ENCODE measurements at regions not wholly inside any gene's neighbourhood (a gene's known extent, or its start where the extent isn't known, plus 50 kb on each side); places are given as distances from the start of the nearest gene placed in this dataset.

DNA sequence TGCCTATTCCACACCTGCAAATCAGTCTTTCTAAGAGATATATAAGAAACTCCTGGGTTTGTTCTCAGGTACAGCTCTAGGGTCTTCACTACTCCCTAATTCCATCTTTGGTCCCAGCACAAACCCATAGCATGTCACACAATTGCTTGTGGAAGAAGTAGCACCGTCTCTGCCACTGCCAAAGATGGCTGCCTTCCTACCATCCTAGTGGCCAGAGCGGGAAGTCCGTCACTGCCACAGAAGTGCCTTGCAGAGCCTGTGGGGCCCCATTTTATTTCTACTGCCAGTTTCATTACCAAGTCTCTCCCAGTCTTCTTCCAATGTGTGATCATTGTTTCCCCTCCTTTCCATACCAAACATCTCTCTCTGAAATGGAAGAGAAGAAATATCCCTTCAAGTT lies 107.6 kb downstream of the CD47 start:
- Mint-ChIP-seq H3K27me3 (ENCODE audit: insufficient read depth, unreplicated experiment) (no peaks in the 10 kb centered on the region), H3K36me3 (ENCODE audit: insufficient read depth, unreplicated experiment) (no peaks in the 10 kb centered on the region), H3K4me1 (ENCODE audit: insufficient read depth, unreplicated experiment) (peaks cover 17% of the 10 kb centered on the region), H3K27ac (ENCODE audit: low read depth, unreplicated experiment) (no peak overlapping the region), H3K4me3 (ENCODE audit: unreplicated experiment) (no peak overlapping the region), H3K9me3 (ENCODE audit: unreplicated experiment) (no peaks in the 10 kb centered on the region)
- no TSS peak for BruUV-seq (replicated peaks)
- no peak for DNase-seq (ENCODE audit: unreplicated experiment)
- TF ChIP-seq CTCF (IDR thresholded peaks at IDR 0.05; ENCODE audit: unreplicated experiment) = no peak
- intact Hi-C loops (cut with micrococcal nuclease) = no loop called here
- POLR2A ChIA-PET = no interaction called here
- CTCF ChIA-PET = no interaction called here

- intact Hi-C loops (cut with micrococcal nuclease) = no loop called here
- ChIA-PET CTCF (no interaction called here), POLR2A (no interaction called here)
- Mint-ChIP-seq H3K4me3 (ENCODE audit: unreplicated experiment) (no peak overlapping the region), H3K27ac (ENCODE audit: low read depth, unreplicated experiment) (no peak overlapping the region), H3K4me1 (ENCODE audit: insufficient read depth, unreplicated experiment) (peaks cover 13% of the 10 kb centered on the region), H3K9me3 (ENCODE audit: unreplicated experiment) (no peaks in the 10 kb centered on the region), H3K27me3 (ENCODE audit: insufficient read depth, unreplicated experiment) (no peaks in the 10 kb centered on the region), H3K36me3 (ENCODE audit: insufficient read depth, unreplicated experiment) (no peaks in the 10 kb centered on the region)
- TF ChIP-seq CTCF (IDR thresholded peaks at IDR 0.05; ENCODE audit: unreplicated experiment) = no peak
- no peak for DNase-seq (ENCODE audit: unreplicated experiment)
- BruUV-seq (replicated peaks) = no TSS peak
These were observed 108.7 kb downstream of the CD47 start for GRCh38 chr3:107982165-107982564.

GRCh38 chr3:107981471-107982111 lies 109.2 kb downstream of the CD47 start:
- H3K27ac Mint-ChIP-seq (ENCODE audit: low read depth, unreplicated experiment) = no peak overlapping the region
- intact Hi-C loops (cut with micrococcal nuclease) = no loop called here
- CTCF ChIA-PET = interaction anchor here (0.7 kb wide), 1 partner anchor 12 kb away, joined by 3 read pairs; no protein-coding TSS in a partner anchor
- BruUV-seq (replicated peaks) = no TSS peak
- H3K9me3 Mint-ChIP-seq (ENCODE audit: unreplicated experiment) = no peaks in the 10 kb centered on the region
- H3K4me1 Mint-ChIP-seq (ENCODE audit: insufficient read depth, unreplicated experiment) = peaks cover 7% of the 10 kb centered on the region
- no peak for DNase-seq (ENCODE audit: unreplicated experiment)
- no peak overlapping the region for H3K4me3 Mint-ChIP-seq (ENCODE audit: unreplicated experiment)
- H3K27me3 Mint-ChIP-seq (ENCODE audit: insufficient read depth, unreplicated experiment) = no peaks in the 10 kb centered on the region
- POLR2A ChIA-PET = interaction anchor here (0.6 kb wide), 1 partner anchor 19 kb away, joined by 3 read pairs; no protein-coding TSS in a partner anchor
- no peak for TF ChIP-seq CTCF (IDR thresholded peaks at IDR 0.05; ENCODE audit: unreplicated experiment)
- no peaks in the 10 kb centered on the region for H3K36me3 Mint-ChIP-seq (ENCODE audit: insufficient read depth, unreplicated experiment)

DNA sequence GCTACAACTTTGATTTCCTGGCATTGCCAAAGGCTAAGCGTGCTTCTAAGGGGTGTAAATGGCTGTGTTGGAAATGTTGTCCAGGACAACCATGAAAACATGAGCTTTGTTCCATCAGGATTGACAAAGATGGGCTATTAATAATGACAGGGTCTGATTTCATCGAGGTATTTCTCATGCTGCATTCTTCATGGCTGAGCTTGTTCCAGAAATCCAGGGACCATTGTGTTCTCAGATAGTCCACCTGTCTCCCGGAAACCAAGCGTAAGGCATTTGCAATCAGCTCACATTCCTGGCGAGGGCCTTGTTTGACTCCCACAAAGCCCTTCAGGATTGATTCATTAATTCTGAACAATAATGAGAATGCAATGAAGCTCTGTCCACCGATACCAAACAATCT lies 111.3 kb downstream of the CD47 start:
- BruUV-seq (replicated peaks) = no TSS peak
- intact Hi-C loops (cut with micrococcal nuclease) = no loop called here
- no peak for TF ChIP-seq CTCF (IDR thresholded peaks at IDR 0.05; ENCODE audit: unreplicated experiment)
- no peak overlapping the region for H3K4me3 Mint-ChIP-seq (ENCODE audit: unreplicated experiment)
- H3K27me3 Mint-ChIP-seq (ENCODE audit: insufficient read depth, unreplicated experiment) = no peaks in the 10 kb centered on the region
- ChIA-PET POLR2A (interaction anchor here (1.5 kb wide), 1 partner anchor 9 kb away, joined by 3 read pairs; no protein-coding TSS in a partner anchor), CTCF (no interaction called here)
- no peaks in the 10 kb centered on the region for H3K36me3 Mint-ChIP-seq (ENCODE audit: insufficient read depth, unreplicated experiment)
- H3K9me3 Mint-ChIP-seq (ENCODE audit: unreplicated experiment) = no peaks in the 10 kb centered on the region
- DNase-seq (ENCODE audit: unreplicated experiment) = no peak
- peaks cover 6% of the 10 kb centered on the region for H3K4me1 Mint-ChIP-seq (ENCODE audit: insufficient read depth, unreplicated experiment)
- H3K27ac Mint-ChIP-seq (ENCODE audit: low read depth, unreplicated experiment) = no peak overlapping the region

Measured in MCF 10A (cell line).